HG03571 (cell line): ENCODE measurements at regions not wholly inside any gene's neighbourhood (a gene's known extent, or its start where the extent isn't known, plus 50 kb on each side); places are given as distances from the start of the nearest gene placed in this dataset.

Source experiments
- ATAC-seq: cut with Tn5 transposase; IDR thresholded peaks from one replicate; pipeline ENCODE4 v1.9.1; 2021; ENCODE audit not compliant: unreplicated experiment

DNA sequence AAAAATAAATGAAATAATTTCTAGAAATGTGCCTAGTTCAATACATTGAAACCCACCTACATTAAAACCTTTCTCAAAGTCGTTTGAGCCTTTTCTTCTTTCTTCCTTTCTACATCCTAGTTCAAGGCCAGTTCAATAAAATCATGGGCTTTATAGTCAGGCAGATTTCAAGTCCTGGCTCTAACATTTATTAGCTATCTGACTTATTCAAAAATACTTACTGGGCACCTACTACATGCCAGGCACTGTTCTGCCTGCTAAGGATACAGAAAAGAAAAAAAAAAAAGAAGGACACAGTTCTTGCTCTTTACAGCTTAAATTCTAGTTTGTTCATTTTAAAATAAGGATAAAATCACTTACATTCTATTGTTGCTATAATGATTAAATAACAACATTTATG lies 134.2 kb upstream of the FGGY start:
- ATAC-seq = no peak

DNA sequence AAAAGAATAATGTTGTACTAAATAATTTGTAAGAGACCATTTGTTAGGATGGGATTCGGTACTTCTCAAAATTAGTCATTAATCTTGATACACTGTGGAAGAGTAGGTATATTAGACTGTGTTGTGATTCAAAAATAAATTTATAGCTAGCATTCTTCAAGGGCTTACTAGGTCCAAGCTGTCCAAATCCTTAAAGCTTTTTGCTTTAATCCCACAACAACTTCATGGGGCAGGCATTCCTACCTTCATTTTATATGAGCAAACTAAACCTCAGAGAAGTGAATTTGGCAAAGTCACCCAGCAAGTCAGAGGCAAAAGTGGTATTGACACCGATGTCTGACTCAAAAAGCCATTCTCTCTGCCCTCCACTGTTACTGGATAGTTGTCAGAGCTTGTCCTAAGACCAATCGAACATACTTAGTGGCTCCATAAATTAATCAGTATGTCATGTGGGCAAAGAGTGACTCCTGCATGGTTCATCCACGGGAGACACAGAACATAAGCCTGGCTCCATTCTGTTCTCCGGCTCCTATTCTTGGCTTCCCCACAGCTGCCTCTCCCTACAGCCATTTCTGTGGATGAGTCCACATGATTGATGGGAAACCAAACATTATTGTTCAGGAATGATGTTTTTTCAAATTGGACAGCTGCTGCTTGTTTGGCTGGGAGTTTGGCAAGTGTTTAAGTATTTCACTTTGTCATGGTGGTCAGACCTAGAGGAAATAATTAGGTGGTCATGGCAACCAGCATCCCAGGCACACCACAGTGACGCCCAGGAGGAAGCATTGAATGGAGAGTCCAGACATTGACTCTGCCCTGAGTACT lies 133.4 kb upstream of the FGGY start:
- ATAC-seq = no peak

DNA sequence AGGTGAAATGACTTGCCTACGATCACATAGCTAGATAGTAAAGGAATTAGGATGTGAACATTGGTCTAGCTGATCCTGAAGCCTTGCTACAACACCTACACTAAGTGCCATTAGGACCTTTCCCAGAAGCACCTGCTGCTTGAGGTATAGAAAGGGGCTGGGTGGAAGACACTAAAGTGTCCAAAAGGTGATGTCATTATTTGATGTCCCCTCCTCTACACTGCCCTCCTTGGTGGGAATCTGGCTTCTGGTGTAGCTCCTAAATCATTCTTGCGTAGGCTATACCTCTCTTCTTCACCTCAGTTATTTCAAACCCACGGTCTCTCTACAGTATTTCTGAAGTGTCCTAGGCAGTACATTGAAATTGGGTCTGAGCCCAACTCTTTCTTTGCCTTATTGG lies 132.5 kb upstream of the FGGY start:
- ATAC-seq = no peak

DNA sequence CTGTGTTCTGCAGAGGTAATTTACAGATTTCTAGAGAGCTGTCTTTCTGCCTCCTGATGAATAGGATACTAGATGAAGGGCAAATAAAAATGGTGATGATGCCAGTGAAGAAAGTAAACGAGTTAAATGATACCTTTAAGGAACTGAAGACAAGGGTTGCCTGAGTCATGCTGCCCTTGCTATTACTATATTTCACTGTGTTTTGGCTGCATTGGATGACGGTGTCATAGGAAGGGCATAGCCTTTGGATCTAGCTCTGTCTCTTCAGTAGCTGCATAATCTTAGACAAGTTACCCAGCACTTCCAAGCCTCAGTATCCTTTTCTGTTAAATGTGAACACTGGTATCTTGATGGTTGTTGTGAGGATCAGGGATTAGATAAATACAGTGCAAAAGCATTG lies 131.5 kb upstream of the FGGY start:
- ATAC-seq = no peak

- ATAC-seq = no peak
Measured at GRCh38 chr1:59169703-59170102, 127.2 kb upstream of the FGGY start.

DNA sequence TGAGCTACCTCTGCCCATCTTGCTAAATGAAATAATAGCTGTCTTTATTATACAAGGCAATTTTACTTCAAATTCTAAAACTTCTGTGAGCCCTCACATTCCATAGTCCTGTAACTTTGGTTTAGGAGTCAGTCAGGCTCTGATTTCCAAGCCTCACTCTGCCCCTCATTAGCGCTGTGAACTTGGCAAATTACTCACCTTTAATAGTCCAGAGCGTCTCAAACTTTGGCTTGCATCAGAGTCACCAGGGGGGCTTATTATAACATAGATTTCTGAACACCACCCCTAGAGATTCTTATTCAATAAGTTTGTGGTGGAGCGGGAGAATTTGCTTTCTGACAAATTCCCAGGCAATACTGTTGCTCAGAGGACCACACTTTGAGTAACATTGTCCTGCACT lies 126.2 kb upstream of the FGGY start:
- no peak for ATAC-seq

GRCh38 chr1:59171788-59172187 lies 125.1 kb upstream of the FGGY start:
- no peak for ATAC-seq

DNA sequence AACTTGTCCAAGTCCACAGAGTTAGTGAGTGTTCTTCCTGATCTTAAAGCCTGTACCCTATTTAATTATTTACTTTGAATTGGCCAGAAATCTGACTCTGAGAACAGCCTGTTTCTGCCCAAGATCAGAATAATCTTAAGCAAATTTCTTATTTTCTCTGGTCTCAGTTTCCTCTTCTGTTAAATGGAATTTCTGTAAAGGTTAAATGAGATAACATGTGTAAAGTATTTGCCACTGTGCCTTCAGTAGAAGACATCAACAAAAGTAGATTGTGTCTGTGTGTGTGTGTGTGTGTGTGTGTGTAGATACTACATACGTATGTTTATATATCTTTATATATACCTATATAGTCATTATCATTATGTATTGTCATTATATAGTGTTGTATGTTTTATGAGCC lies 124.2 kb upstream of the FGGY start:
- ATAC-seq = no peak

DNA sequence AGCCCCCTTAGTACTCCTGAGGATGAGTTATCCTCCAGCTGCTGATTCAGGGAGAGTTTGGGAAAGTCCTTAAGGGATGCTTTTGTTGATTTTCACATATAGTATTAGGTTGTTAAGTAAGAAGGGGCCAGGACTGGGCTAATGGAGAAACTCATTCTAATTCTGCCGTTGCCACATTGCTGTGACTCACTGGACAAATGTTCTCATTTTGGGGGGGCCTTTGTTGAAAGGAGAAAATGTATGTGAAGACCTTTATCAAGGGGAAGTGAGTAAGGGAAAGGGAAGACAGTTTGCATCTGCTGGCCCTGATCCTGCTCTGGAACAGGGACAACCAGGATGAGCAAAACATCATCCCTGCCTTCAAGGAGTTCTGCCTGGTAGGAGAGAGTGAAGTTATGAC lies 123.2 kb upstream of the FGGY start:
- ATAC-seq = no peak

DNA sequence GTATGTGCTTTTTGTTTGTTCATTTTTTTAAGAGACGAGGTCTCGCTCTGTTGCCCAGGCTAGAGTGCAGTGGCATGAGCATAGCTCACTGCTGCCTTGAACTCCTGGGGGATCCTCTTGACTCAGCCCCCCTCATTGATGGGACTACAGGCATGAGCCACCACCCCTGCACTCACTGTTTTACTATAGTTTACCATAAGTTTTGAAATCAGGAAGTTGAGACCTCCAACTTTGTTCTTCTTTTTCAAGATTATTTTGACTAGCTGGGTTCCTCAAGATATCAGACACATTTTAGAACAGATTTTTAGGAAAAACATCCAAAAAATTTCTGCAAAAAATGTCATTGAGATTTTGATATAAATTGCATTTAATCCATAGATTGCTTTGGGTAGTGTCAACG lies 120.4 kb upstream of the FGGY start:
- no peak for ATAC-seq

DNA sequence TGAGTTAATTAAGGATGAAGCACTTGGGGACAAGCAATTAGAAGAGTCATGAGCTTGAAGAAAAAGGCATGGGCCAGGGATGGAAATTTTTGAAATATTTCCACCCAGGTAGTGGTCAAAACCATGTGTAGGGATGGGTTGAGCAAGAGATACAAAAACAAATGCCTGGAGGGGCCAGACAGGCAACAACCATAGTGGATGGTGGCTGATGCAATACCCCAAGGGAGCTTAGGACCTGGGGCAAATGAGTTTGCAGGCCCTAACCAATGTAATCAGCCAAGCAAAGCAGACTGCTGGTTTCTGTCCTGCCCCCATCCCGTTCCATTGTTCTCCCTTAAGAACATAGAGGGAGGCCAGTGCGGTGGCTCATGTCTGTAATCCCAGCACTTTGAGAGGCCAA lies 119.1 kb upstream of the FGGY start:
- ATAC-seq = no peak

DNA sequence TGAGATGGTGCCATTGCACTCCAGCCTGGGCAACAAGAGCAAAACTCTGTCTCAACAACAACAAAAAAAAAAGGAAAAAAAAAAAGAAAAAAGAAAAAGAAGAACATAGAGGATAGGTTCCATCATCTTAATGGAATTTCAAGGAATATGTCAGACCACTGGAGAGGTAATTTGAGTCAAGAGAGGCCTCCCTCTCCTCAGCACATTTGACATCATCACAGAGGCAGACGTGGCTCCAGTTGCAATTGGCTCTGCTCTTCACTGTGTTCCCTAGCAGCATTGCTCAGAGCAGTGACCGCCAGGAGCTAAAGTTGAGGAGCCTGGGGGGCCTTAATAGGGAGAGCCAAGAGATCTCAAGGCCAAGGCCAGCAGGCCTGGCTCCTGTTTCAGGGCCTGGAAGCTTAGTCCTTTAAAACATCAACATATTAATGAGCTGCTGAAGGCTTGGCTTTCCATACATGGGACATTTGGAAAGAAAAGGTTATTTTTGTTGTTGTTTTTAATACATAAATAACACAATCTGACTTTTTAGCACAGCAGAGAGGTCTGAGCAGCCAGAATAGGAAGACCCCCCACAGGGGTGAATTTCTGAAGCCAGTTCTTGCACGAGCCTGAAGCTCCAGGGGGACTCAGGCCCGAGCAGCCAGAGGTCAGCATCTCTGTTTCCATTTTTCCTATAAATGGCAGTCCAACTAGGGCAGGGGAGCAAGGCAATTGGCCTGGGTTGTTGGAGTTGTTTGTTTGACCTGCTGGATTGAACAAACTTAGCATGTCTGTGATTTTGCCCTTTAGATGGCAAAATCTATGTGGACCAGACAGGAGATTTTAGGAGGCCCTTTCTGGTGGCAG lies 118.3 kb upstream of the FGGY start:
- ATAC-seq = no peak

- ATAC-seq = no peak
Measured at GRCh38 chr1:59179673-59180072, 117.2 kb upstream of the FGGY start.

- ATAC-seq = no peak
Measured at GRCh38 chr1:59180735-59181134, 116.2 kb upstream of the FGGY start.

- no peak for ATAC-seq
Measured at GRCh38 chr1:59183749-59184317, 113.1 kb upstream of the FGGY start.

DNA sequence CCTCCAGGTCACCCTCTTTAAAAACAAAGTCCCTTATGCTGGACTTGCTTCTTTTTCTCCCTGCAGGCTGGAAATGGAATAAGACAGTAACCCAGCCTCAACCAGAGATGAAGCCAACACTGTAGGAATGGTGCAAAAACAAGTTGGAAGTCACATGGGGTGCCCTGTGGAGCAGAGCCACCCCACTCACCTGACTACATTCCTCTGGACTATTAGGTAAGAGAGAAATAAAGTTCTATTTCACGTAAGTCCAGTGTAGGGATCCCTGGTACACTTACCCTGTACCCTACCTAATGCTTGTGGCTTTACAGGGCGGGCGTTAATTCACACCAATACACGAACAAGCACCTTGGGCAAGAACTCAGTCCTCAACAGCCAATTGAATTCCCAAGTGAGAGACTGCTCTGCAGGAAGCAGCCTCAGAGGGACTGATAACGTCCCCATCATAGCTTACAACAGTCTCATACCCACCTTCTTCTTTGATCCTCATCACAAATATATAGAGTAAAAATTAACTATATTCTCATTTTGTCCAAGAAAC lies 112.5 kb upstream of the FGGY start:
- no peak for ATAC-seq

GRCh38 chr1:59185163-59185860 lies 111.6 kb upstream of the FGGY start:
- ATAC-seq = no peak

DNA sequence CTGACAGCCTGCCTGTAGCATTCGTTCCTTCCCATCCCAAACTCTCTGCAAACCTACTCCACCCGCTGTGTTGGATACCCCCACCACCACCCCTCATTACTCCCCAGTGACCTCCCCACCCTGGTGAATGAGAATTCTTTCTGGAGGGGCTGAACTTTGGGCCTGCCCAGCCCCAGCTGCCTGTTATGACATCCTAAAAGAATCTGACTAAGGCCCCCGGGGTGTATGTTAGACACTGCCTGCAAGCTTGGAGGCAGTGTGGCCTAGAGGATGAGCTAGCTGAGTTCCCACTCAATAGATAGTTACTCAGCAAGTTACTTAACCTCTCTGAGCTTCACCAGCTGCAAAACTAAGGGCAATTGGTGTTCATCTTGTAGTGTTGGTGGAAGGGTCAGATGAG lies 110.2 kb upstream of the FGGY start:
- no peak for ATAC-seq

DNA sequence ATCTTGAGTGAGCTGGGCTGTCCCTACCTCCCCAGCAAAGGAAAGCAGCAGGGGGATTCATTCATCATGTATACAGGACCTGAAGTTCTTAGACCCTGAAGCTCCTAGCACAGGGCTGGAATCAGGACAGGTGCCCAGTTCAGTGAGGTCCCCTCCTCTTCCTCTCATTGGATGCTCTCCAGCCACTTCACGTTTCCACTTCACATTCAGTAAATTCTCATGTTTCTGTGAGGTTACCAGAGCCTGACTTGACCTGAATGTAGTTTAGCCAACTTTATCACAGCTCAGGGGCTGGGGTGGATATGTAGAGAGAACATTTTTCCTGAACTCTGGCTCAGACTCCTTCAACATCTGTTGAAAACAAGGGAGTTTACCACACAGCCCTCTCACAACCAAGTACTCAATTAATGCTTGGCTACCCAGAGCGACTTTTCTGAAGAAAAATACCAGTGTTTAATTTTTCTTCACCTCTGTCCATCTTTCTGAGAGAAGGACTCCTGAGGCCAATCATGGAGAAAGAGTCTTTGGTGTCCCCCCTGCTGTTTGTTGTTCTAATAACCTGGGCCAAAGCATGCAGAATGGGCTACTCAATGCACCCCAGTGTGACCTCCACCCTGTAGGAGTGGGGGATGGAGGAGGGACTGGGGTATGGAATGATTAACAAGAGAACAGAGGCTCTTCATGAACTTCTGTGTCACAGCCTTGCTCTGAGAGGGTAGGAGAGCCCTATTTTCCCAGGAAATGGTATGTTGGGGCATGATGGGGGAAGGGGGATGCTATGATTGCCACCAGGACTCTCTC lies 108.3 kb upstream of the FGGY start:
- no peak for ATAC-seq

- ATAC-seq = no peak
Measured at GRCh38 chr1:59193443-59194093, 103.3 kb upstream of the FGGY start.
